Muscle of back (tissue), 3 donors: ENCODE measurements at regions not wholly inside any gene's neighbourhood (a gene's known extent, or its start where the extent isn't known, plus 50 kb on each side); places are given as distances from the start of the nearest gene placed in this dataset.

ENCODE experiments used
- DNase-seq, 3 donors: peaks; one replicate each; pipeline versions ENCODE4 v3.0.0 to v3.0.0-alpha.2; 2013

GRCh38 chr2:142330458-142330857 lies 199.6 kb upstream of the LRP1B start:
- no peak for DNase-seq

- DNase-seq, result no peak
Observed at GRCh38 chr2:142325870-142326269, 195.1 kb upstream of the LRP1B start.

GRCh38 chr2:142323206-142323605 lies 192.4 kb upstream of the LRP1B start:
- no peak for DNase-seq

GRCh38 chr2:142321706-142322280 lies 191.0 kb upstream of the LRP1B start:
- no peak for DNase-seq

GRCh38 chr2:142320067-142320466 lies 189.3 kb upstream of the LRP1B start:
- DNase-seq, result no peak

- no peak for DNase-seq
Observed at GRCh38 chr2:142316049-142316448, 185.2 kb upstream of the LRP1B start.

GRCh38 chr2:142315346-142315745 lies 184.5 kb upstream of the LRP1B start:
- DNase-seq, result no peak

GRCh38 chr2:142314164-142314563 lies 183.3 kb upstream of the LRP1B start:
- DNase-seq, result no peak

- DNase-seq, result no peak
Observed at GRCh38 chr2:142310530-142310929, 179.7 kb upstream of the LRP1B start.

GRCh38 chr2:142308744-142309143 lies 177.9 kb upstream of the LRP1B start:
- DNase-seq, result no peak

GRCh38 chr2:142307616-142308115 lies 176.8 kb upstream of the LRP1B start:
- DNase-seq, result no peak

- no peak for DNase-seq
Observed at GRCh38 chr2:142307086-142307485, 176.3 kb upstream of the LRP1B start.

- DNase-seq, result no peak
Observed at GRCh38 chr2:142306131-142306530, 175.3 kb upstream of the LRP1B start.

GRCh38 chr2:142300517-142300916 lies 169.7 kb upstream of the LRP1B start:
- DNase-seq, result no peak

GRCh38 chr2:142299021-142299420 lies 168.2 kb upstream of the LRP1B start:
- DNase-seq, result no peak

- DNase-seq, result no peak
Observed at GRCh38 chr2:142294225-142294624, 163.4 kb upstream of the LRP1B start.

- DNase-seq, result peak in 1 of 3 donors; percentile 6
Observed at GRCh38 chr2:142291969-142292368, 161.2 kb upstream of the LRP1B start.

GRCh38 chr2:142290931-142291330 lies 160.1 kb upstream of the LRP1B start:
- DNase-seq, result no peak

- DNase-seq, result no peak
Observed at GRCh38 chr2:142286618-142287017, 155.8 kb upstream of the LRP1B start.

GRCh38 chr2:142285480-142285879 lies 154.7 kb upstream of the LRP1B start:
- DNase-seq, result no peak

- peak in 1 of 3 donors; percentile 7 for DNase-seq
Observed at GRCh38 chr2:142284336-142284735, 153.5 kb upstream of the LRP1B start.

- no peak for DNase-seq
Observed at GRCh38 chr2:142280831-142281230, 150.0 kb upstream of the LRP1B start.

GRCh38 chr2:142270990-142271389 lies 140.2 kb upstream of the LRP1B start:
- no peak for DNase-seq

GRCh38 chr2:142270291-142270690 lies 139.5 kb upstream of the LRP1B start:
- no peak for DNase-seq
